A673 (cell line): ENCODE measurements at regions not wholly inside any gene's neighbourhood (a gene's known extent, or its start where the extent isn't known, plus 50 kb on each side); places are given as distances from the start of the nearest gene placed in this dataset.

Experiments
- BruUV-seq: library from RNA; stranded (reverse); fragments of 400-500 nt; replicated peaks from 2 replicates; lab custom pipeline; 2021; lab: Mats Ljungman, UMichigan
- CTCF ChIA-PET: fragments of 300-600 bp; sonication (Branson Sonifier 250); formaldehyde crosslinking; loops from one replicate; lab custom pipeline; 2022; ENCODE audit warnings: antibody characterized with exemption; lab: Charles Lee
- POLR2A ChIA-PET: fragments of 300-600 bp; sonication (Branson Sonifier 250); formaldehyde crosslinking; loops from one replicate; lab custom pipeline; 2022; ENCODE audit warnings: antibody characterized with exemption; ENCODE audit not compliant: low non-redundant PET; lab: Charles Lee
- DNase-seq: peaks from one replicate; pipeline ENCODE4 v3.0.0-alpha.2; 2015; ENCODE audit warnings: low spot score
- H3K27ac ChIP-seq: fragments of 200-600 bp; sonication (generic); 2 replicates; pipeline ENCODE4 v1.5.1; 2016; ENCODE audit warnings: mixed run types, low read depth, mild to moderate bottlenecking, mixed read lengths, antibody characterized with exemption, low read length; ENCODE audit not compliant: poor library complexity, severe bottlenecking
- H3K27me3 ChIP-seq: fragments of 200-600 bp; sonication (generic); replicated peaks from 2 replicates; pipeline ENCODE4 v1.6.1; 2017; ENCODE audit warnings: mixed run types, low read depth, mild to moderate bottlenecking, mixed read lengths, antibody characterized with exemption, low read length; ENCODE audit not compliant: insufficient read depth, poor library complexity
- H3K36me3 ChIP-seq: fragments of 200-600 bp; sonication (generic); 2 replicates; pipeline ENCODE4 v1.6.1; 2016; ENCODE audit warnings: mixed run types, mild to moderate bottlenecking, mixed read lengths, antibody characterized with exemption, low read length; ENCODE audit not compliant: insufficient read depth, poor library complexity, severe bottlenecking
- H3K4me1 ChIP-seq: fragments of 200-600 bp; sonication (generic); 2 replicates; pipeline ENCODE4 v1.6.1; 2017; ENCODE audit warnings: mixed run types, mild to moderate bottlenecking, mixed read lengths, antibody characterized with exemption, low read length; ENCODE audit not compliant: insufficient read depth, poor library complexity, severe bottlenecking
- H3K4me3 ChIP-seq: fragments of 200-600 bp; sonication (generic); 2 replicates; pipeline ENCODE4 v1.5.1; 2016; ENCODE audit warnings: low read depth, mixed run types, mild to moderate bottlenecking, mixed read lengths, low read length; ENCODE audit not compliant: poor library complexity, severe bottlenecking
- H3K9me3 ChIP-seq: fragments of 200-600 bp; sonication (generic); 2 replicates; pipeline ENCODE4 v1.6.1; 2016; ENCODE audit warnings: mixed run types, low read depth, mild to moderate bottlenecking, mixed read lengths, antibody characterized with exemption, low read length; ENCODE audit not compliant: poor library complexity, severe bottlenecking
- EZH2 ChIP-seq: fragments of 200-600 bp; sonication (generic); IDR thresholded peaks from 2 replicates; pipeline ENCODE4 v1.6.1; 2017; ENCODE audit warnings: borderline replicate concordance, low read depth, mild to moderate bottlenecking, mixed read lengths, antibody characterized with exemption, low read length; ENCODE audit not compliant: poor library complexity, severe bottlenecking
- intact Hi-C: fragments of 100-400 bp; cut with micrococcal nuclease; formaldehyde crosslinking; loops from one replicate; pipeline ENCODE4 v1.10.0; 2022; ENCODE audit not compliant: unreplicated experiment
- TF ChIP-seq, protein P1 (sequence below): fragments of 300-800, 200-600 bp; sonication (generic); conservative IDR thresholded peaks from 2 replicates; pipeline ENCODE4 v1.5.1; 2017; ENCODE audit warnings: low read depth, mild to moderate bottlenecking, antibody characterized with exemption, low read length, moderate library complexity, mixed read lengths

DNA sequence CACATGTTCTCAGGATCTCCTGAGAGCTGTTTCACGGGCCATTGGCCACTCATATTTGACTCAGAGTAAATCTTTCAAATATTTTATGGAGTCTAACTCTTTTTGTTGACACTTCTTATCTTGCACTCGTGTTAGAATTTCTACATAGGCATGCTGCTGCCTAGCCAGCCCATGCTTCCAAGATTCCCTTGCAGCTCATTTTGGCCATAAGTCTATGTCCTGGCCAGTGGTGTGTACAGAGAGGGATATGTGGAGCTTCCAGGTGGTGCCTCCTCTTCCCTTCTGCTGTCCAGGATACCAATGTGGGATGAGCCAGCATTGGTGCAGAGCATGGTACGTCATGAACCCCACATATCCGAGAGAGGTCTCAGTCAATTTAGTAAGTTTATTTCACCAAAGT, 522.6 kb downstream of the QKI start:
- no peak for DNase-seq
- no peak overlapping the region for H3K27ac ChIP-seq
- intact Hi-C loops = no loop called here
- no peaks in the 10 kb centered on the region for H3K27me3 ChIP-seq
- TF ChIP-seq EZH2 = no peak
- TF ChIP-seq, protein P1, sequence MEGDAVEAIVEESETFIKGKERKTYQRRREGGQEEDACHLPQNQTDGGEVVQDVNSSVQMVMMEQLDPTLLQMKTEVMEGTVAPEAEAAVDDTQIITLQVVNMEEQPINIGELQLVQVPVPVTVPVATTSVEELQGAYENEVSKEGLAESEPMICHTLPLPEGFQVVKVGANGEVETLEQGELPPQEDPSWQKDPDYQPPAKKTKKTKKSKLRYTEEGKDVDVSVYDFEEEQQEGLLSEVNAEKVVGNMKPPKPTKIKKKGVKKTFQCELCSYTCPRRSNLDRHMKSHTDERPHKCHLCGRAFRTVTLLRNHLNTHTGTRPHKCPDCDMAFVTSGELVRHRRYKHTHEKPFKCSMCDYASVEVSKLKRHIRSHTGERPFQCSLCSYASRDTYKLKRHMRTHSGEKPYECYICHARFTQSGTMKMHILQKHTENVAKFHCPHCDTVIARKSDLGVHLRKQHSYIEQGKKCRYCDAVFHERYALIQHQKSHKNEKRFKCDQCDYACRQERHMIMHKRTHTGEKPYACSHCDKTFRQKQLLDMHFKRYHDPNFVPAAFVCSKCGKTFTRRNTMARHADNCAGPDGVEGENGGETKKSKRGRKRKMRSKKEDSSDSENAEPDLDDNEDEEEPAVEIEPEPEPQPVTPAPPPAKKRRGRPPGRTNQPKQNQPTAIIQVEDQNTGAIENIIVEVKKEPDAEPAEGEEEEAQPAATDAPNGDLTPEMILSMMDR = no peak
- H3K4me3 ChIP-seq = no peak overlapping the region
- no TSS peak for BruUV-seq
- peaks cover 9% of the 10 kb centered on the region for H3K4me1 ChIP-seq
- H3K36me3 ChIP-seq = no peaks in the 10 kb centered on the region
- POLR2A ChIA-PET = no interaction called here
- no peaks in the 10 kb centered on the region for H3K9me3 ChIP-seq
- CTCF ChIA-PET = no interaction called here

DNA sequence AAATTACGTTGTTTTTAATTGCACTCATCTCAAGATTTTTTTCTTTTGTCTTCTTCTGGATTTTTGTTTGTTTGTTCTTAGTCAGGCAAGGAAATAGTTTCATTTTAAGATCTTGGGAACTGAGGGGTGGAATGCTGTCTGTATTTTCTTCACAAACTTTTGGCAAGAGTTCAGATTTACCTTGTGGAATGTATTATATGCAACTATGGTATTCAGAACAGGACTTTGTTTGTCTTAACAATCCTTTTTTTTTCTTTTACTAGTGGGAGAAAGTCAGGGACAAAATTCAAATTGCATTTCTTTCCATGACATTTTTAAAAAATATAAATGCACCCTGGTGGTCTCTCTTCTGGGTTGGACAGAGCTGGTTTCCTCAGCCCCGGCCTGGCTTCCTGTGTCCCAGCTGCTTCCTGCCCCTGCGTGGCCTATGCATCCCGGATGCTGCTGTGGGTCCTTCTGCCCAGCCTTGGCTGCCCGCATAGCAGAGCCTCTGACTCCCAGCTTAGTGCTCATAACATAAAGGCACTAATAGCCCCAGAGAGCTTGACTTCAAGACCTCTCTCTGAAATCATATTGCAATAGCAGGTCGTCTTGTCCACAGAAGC, 520.7 kb downstream of the QKI start:
- no peak for DNase-seq
- no TSS peak for BruUV-seq

DNA sequence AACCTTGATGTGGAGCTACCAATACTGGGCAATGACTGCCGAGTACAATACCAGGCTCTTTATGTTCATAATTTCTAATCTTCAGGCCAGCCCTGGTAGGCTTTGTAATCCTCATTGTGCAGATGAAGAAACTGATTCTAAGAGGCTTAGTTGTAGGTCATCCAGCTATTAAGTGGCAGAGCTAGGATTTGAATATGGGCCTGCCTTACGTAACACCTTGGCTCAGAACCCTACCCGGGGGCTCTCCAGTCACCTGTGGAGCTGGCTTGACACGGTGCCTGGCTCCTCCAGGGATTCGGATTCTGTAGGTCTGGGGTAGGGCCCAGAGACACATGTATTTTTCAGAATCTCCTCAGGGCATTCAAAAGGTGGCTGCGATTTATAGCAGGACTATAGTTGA, 515.5 kb downstream of the QKI start:
- intact Hi-C loops = no loop called here
- Histone ChIP-seq H3K36me3 (no peaks in the 10 kb centered on the region), H3K27ac (no peak overlapping the region), H3K27me3 (no peaks in the 10 kb centered on the region), H3K4me1 (no peaks in the 10 kb centered on the region), H3K9me3 (no peaks in the 10 kb centered on the region), H3K4me3 (no peak overlapping the region)
- no peak for DNase-seq
- TF ChIP-seq EZH2 = no peak
- TF ChIP-seq, protein P1 = no peak
- ChIA-PET POLR2A (no interaction called here), CTCF (no interaction called here)
- BruUV-seq = no TSS peak

More for the DNA sequence above, 520.7 kb downstream of the QKI start:
- Histone ChIP-seq H3K4me1 (no peaks in the 10 kb centered on the region), H3K36me3 (no peaks in the 10 kb centered on the region), H3K9me3 (no peaks in the 10 kb centered on the region), H3K27me3 (no peaks in the 10 kb centered on the region), H3K27ac (no peak overlapping the region), H3K4me3 (no peak overlapping the region)
- intact Hi-C loops = no loop called here
- TF ChIP-seq, protein P1 = no peak
- no peak for TF ChIP-seq EZH2
- ChIA-PET CTCF (no interaction called here), POLR2A (interaction anchor here (0.7 kb wide), 1 partner anchor 10 kb away, joined by 7 read pairs; no protein-coding TSS in a partner anchor)
